AG10803 (cell line): ENCODE measurements at regions not wholly inside any gene's neighbourhood (a gene's known extent, or its start where the extent isn't known, plus 50 kb on each side); places are given as distances from the start of the nearest gene placed in this dataset.

ENCODE experiments used
- DNase-seq: peaks from one replicate; pipeline ENCODE4 v3.0.0; 2010; ENCODE audit warnings: low read depth
- H3K4me3 ChIP-seq: 2 replicates; pipeline ENCODE4 v1.5.1; 2011; ENCODE audit warnings: mild to moderate bottlenecking, low read length, control low read depth
- CTCF ChIP-seq: conservative IDR thresholded peaks from 2 replicates; pipeline ENCODE4 v1.5.1; 2011; ENCODE audit warnings: mild to moderate bottlenecking, low read length, control low read depth, inconsistent platforms

GRCh38 chr5:124280079-124280478, 466.4 kb downstream of the ZNF608 start:
- DNase-seq: no peak
- H3K4me3 ChIP-seq: no peak overlapping the region
- no peak for TF ChIP-seq CTCF

GRCh38 chr5:124279146-124279876, 467.1 kb downstream of the ZNF608 start:
- TF ChIP-seq CTCF: no peak
- DNase-seq: no peak
- H3K4me3 ChIP-seq: no peak overlapping the region

- no peak for TF ChIP-seq CTCF
- no peak for DNase-seq
- no peak overlapping the region for H3K4me3 ChIP-seq
Measured at GRCh38 chr5:124278636-124279035, 467.8 kb downstream of the ZNF608 start.

- no peak overlapping the region for H3K4me3 ChIP-seq
- no peak for TF ChIP-seq CTCF
- DNase-seq: no peak
Measured at GRCh38 chr5:124277767-124278545, 468.5 kb downstream of the ZNF608 start.

GRCh38 chr5:124276166-124276565, 470.3 kb downstream of the ZNF608 start:
- no peak for DNase-seq
- no peak overlapping the region for H3K4me3 ChIP-seq
- no peak for TF ChIP-seq CTCF

GRCh38 chr5:124274949-124275348, 471.5 kb downstream of the ZNF608 start:
- no peak for DNase-seq
- no peak overlapping the region for H3K4me3 ChIP-seq
- no peak for TF ChIP-seq CTCF

- H3K4me3 ChIP-seq: no peak overlapping the region
- no peak for DNase-seq
- TF ChIP-seq CTCF: no peak
Measured at GRCh38 chr5:124264499-124264898, 481.9 kb downstream of the ZNF608 start.
